T-helper 2 cell (primary cell): ENCODE measurements at regions not wholly inside any gene's neighbourhood (a gene's known extent, or its start where the extent isn't known, plus 50 kb on each side); places are given as distances from the start of the nearest gene placed in this dataset.

Source experiments
- DNase-seq, 5 experiments: peaks; one replicate each; pipeline versions ENCODE4 v3.0.0 to v3.0.0-alpha.2; 2012 to 2022

GRCh38 chr17:77462553-77463497 lies 322.1 kb downstream of the SEC14L1 start:
- no peak for DNase-seq

- DNase-seq = no peak
Observed at GRCh38 chr17:77464988-77465357, 324.2 kb downstream of the SEC14L1 start.

GRCh38 chr17:77465358-77466041 lies 324.7 kb downstream of the SEC14L1 start:
- peak in 4 of 5 experiments; percentile 63 to 95 (median 74) for DNase-seq

- no peak for DNase-seq
Observed at GRCh38 chr17:77466140-77466539, 325.4 kb downstream of the SEC14L1 start.

DNA sequence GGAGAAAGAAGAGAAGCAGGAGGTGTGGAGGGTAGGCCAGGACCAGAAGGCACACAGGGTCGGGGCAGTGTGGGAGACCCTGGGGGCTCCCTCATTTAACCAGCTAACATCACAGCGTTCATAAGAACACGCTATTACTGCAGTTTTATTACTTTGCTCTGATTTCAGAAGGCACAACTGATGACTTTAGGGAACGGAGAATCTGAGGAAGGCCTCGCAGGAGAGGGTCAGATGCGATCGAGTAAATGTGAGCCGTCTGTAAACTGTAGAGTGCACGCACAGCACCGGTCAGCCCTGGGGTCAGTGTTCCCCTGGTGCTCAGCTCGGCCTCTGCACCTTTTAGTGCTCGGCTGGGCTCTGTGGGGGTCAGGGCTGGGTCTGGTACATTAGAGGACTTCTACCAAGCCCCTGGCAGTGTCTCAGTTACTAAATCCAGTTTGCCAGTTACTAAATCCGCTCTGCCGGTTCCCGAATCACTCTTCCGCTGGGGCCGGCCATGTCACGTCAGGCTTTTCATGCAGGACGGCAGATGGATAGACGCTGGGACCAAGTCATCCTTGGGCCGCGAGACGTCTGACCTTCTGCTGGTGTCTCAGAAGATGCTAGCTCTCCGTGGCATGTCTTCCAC lies 325.9 kb downstream of the SEC14L1 start:
- DNase-seq = no peak

DNA sequence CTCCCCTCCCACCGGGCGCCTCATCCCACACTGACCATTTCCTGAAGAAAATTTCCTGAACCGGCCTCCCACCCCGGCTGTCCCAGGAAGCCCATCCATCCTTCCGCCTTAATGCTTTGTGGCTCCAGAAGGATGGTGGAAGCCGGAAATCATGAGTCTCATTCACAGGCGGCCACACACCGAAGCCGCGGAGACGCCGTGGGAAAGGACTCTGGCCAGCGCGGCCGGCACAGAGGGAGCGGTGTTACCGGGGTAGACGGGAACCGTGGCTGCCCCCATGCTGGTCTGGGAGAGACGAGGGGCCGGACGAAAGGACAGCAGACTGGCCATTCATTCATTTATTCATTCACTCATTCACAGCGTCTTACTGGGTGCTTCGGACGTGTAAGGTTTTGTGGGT lies 326.8 kb downstream of the SEC14L1 start:
- no peak for DNase-seq

DNA sequence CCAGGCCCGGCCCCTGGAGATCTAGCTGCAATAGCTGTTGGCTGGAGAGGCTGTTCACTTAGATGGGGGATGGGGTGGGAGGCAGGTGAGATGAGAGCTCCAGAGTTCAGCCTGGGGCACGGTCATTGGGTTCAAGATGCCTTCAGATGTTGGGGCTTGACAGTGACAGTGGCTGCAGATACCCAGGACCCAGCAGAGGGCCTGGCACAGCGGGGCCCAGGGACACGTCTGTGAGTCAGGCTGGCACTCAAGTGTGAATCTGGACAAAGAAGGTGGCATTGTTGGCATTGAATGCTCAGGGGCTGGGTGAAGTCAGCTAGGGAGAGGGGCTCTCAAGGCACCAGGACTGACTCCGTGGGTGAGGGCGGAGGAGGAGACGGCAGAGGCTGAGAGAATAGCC lies 328.1 kb downstream of the SEC14L1 start:
- DNase-seq = no peak

DNA sequence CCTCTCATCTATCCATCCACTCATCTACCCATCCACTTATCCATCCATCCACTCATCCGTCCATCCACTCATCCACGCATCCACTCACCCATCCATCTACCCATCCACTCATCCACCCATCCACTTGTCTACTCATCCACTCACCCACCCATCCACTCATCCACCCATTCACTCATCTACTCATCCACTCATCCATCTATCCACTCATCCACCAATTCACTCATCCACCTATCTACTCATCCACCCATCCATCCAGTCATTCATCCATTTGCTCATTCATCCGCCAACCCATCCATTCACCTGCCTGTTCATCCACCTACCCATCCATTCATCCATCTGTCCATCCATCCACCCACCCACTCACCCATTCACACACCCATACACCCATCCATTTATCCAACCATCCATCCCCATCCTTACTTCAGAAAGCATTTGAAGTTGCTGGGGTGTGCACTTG lies 329.6 kb downstream of the SEC14L1 start:
- no peak for DNase-seq

- DNase-seq = no peak
Observed at GRCh38 chr17:77470800-77471733, 330.3 kb downstream of the SEC14L1 start.

GRCh38 chr17:77471984-77472461 lies 331.3 kb downstream of the SEC14L1 start:
- DNase-seq = no peak

DNA sequence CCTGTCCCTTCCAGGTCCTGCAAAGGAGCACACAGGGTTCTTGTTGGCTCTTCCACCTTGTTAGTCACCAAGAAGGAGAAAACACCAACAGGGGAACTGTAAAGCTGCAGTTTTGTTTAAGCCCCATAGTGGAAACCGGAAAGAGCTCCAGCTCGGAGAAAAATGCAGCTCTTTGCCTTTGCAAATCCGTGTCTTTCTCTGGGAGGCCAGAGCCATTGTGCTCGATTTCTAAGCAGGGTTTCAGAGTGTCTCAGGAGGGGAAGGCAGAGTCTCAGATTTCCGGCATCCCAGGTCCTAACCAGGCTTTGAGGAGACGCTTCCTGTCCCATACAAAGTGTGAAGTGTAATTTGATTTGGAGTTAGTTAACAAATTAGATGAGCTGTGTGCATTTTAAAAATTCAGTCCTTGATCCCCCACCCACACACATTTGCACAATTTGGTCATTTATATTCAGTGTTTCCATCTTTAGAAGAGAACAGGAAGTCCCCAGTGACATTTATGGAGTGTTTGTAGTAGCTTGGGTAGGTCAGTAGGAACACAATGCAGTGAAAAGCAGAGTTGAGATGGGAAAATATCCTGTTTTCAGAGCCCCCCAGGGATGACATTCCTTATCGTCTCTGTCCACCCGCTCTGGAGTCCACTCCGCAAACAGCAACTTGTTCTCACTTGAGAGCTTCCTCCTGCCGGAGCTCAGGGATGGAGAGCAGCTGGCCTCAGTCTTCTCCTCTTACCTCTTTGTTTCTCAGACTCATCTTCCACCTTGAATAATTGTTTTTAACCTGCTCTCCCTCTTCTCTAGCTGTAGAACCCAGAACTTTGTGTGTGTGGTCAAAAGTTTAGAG lies 331.9 kb downstream of the SEC14L1 start:
- peak in 1 of 5 experiments; percentile 44 for DNase-seq

DNA sequence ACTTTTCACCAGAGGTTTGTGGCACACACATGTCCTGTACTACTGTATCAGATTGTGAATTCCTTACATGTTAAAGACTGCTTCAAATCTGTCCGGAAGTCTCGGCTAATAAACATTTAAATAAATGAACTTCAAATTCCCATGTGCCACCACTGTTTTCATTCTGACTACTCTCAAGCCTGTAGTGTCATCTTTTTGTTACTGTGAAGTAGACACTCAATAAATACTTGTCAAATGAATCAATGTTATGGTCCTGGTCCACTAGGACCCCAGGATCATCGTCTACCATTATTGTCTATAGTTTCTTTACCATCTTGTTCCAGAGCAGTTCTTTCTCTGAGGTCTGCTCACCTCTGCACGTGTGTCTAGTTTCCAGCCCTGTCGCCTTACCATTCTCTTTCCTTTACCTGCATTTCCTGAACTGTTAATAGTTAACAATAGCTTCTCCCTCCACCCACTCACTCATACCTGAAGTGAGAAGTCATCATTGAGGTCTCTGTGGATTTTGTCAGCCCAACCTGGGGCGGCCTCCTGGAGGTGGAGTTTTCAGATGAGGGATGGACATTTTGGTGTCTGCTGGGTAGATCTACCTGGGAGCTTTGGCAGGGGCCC lies 333.0 kb downstream of the SEC14L1 start:
- peak in 1 of 5 experiments; percentile 59 for DNase-seq

GRCh38 chr17:77474292-77474988 lies 333.7 kb downstream of the SEC14L1 start:
- DNase-seq = no peak

DNA sequence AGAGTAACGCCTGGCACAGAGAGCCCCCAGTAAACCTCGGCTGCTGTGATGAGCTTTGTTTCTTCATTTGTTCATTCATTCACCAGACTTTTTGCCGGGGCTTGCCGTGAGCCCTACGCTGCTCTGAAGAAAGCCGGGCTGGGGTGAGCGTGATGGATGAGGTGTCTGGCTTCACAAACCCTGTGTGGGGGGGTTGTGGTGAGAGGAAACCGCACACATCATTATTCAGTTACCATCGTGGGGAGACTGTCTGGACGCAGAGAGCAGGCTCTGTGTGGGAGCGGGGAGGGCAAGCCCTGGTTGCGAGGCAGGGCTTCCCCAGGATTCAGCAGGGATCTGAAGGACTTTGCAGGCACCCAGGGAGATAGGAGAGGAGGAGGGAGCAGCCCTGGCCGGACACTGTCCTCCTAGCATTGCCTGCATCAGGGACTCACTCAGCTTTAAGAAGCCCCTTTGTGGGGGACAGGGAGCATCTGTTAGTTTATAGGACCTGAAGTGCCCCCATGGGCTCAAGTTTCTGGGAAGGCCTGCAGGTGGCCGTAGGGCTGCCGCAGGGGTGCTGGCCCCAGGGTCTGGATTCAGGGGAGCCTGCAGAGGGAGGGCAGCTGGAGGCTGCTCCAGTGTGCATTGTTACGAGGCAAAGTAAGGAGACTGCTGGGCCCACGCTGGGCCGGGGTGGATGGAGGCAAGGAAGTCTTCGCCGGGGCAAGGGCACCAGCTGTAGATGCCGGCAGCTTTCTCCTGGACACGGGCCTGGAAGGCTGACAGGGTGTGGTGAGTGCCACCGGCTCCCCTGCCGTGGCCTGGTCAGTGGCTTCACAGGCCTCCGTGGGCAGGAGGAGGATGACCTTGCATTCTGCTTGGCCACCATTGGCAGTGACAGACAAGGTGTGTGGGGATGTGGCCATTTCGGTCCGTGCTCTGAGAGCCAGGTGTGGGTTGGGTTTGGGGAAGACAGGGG lies 334.5 kb downstream of the SEC14L1 start:
- peak in 4 of 5 experiments; percentile 56 to 77 (median 66) for DNase-seq

DNA sequence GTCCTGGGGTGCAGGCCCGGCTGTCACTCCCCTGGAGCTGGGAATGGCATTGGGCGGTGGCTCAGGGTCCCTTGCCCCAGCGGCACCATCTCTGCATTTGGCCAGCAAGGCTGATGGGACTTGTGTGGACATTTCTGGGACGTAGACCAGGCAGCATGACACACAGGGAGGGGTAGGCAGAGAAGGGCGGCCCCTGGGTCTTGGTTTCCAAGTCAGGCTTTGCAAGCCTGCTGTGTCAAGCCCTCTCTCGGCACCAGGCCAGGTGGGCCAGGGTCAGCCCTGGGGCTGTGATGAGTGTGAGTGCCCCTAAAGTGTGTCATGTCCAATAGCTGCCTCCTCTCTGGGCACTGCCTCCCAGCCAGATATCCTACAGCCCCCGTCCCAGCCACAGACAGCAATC lies 335.2 kb downstream of the SEC14L1 start:
- DNase-seq = no peak

- no peak for DNase-seq
Observed at GRCh38 chr17:77476498-77476897, 335.7 kb downstream of the SEC14L1 start.

GRCh38 chr17:77476931-77477805 lies 336.4 kb downstream of the SEC14L1 start:
- DNase-seq = peak in 1 of 5 experiments; percentile 45

DNA sequence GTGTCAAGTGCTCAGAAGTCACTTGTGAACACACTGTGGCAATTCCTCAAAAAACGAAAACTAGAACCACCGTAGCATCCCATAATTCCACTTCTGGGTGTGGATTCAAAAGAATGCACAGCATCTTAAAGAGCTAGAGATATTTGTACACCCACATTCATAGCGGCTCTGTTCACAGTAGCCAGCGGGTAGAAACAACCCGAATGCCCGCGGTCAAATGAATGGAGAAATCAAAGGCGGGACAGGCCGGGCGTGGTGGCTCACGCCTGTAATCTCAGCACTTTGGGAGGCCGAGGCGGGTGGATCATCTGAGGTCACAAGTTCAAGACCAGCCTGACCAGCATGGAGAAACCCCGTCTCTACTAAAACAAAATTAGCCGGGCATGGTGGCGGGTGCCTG lies 337.5 kb downstream of the SEC14L1 start:
- no peak for DNase-seq
